Mesenchymal stem cell (in vitro differentiated cells and primary cell): ENCODE measurements at regions not wholly inside any gene's neighbourhood (a gene's known extent, or its start where the extent isn't known, plus 50 kb on each side); places are given as distances from the start of the nearest gene placed in this dataset.

Experiments
- DNase-seq: peaks from one replicate; pipeline ENCODE4 v3.0.0-alpha.2; 2013
- H2AFZ ChIP-seq: one replicate; pipeline ENCODE4 v1.6.1; 2013; ENCODE audit warnings: low read depth, mild to moderate bottlenecking, control low read depth, inconsistent platforms, low read length, moderate library complexity
- H2AK5ac ChIP-seq: 2 replicates; pipeline ENCODE4 v1.6.1; 2013; ENCODE audit warnings: low read length, moderate library complexity, mild to moderate bottlenecking, inconsistent platforms; ENCODE audit not compliant: severe bottlenecking
- H2BK120ac ChIP-seq: one replicate; pipeline ENCODE4 v1.6.1; 2013; ENCODE audit warnings: low read depth, mild to moderate bottlenecking, inconsistent platforms, low read length, moderate library complexity
- H2BK12ac ChIP-seq, 2 experiments: one replicate each; pipeline ENCODE4 v1.6.1; 2013; ENCODE audit warnings: inconsistent platforms in 2 of 2, low read length in 2 of 2, mild to moderate bottlenecking in 2 of 2, moderate library complexity in 2 of 2, control low read depth in 1 of 2
- H2BK15ac ChIP-seq: one replicate; pipeline ENCODE4 v1.6.1; 2013; ENCODE audit warnings: mild to moderate bottlenecking, low read depth, inconsistent platforms; ENCODE audit not compliant: poor library complexity, severe bottlenecking
- H2BK5ac ChIP-seq: 2 replicates; pipeline ENCODE4 v1.6.1; 2013; ENCODE audit warnings: low read depth, mild to moderate bottlenecking, low read length, control low read depth, inconsistent platforms; ENCODE audit not compliant: poor library complexity, severe bottlenecking
- H3K14ac ChIP-seq, 2 experiments: one replicate each; pipeline ENCODE4 v1.6.1; 2013; ENCODE audit warnings: inconsistent platforms in 2 of 2, low read length in 2 of 2, control low read depth in 1 of 2, mild to moderate bottlenecking in 1 of 2, moderate library complexity in 1 of 2
- H3K18ac ChIP-seq, 2 experiments: one replicate each; pipeline ENCODE4 v1.6.1; 2013; ENCODE audit warnings: inconsistent platforms in 2 of 2, low read length in 2 of 2, control low read depth in 1 of 2, low read depth in 1 of 2, mild to moderate bottlenecking in 1 of 2
- H3K23ac ChIP-seq, 2 experiments: one replicate each; pipeline ENCODE4 v1.6.1; 2013; ENCODE audit warnings: inconsistent platforms in 2 of 2, low read length in 2 of 2, mild to moderate bottlenecking in 2 of 2, moderate library complexity in 2 of 2, control low read depth in 1 of 2
- H3K27ac ChIP-seq: 2 replicates; pipeline ENCODE4 v1.5.1; 2013; ENCODE audit warnings: mild to moderate bottlenecking, moderate library complexity, low read length, control low read depth, inconsistent platforms; ENCODE audit not compliant: poor library complexity, severe bottlenecking
- H3K27me3 ChIP-seq, 2 experiments: 2 replicates each; pipeline versions ENCODE4 v1.6.1 to v1.7.0; 2013; ENCODE audit warnings: low read length in 2 of 2, mild to moderate bottlenecking in 2 of 2, moderate library complexity in 2 of 2, control low read depth in 1 of 2, inconsistent platforms in 1 of 2; ENCODE audit not compliant: control insufficient read depth in 1 of 2, insufficient read depth in 1 of 2
- H3K36me3 ChIP-seq, 2 experiments: 2 replicates each; pipeline versions ENCODE4 v1.6.1 to v1.7.0; 2013; ENCODE audit warnings: low read length in 2 of 2, control low read depth in 1 of 2, inconsistent platforms in 1 of 2, low read depth in 1 of 2, mild to moderate bottlenecking in 1 of 2; ENCODE audit not compliant: insufficient read depth in 2 of 2, control insufficient read depth in 1 of 2
- H3K4ac ChIP-seq, 2 experiments: one replicate each; pipeline ENCODE4 v1.6.1; 2013; ENCODE audit warnings: inconsistent platforms in 2 of 2, low read length in 2 of 2, mild to moderate bottlenecking in 2 of 2, moderate library complexity in 2 of 2, control low read depth in 1 of 2, low read depth in 1 of 2
- H3K4me1 ChIP-seq: 2 replicates; pipeline ENCODE4 v1.6.1; 2013; ENCODE audit warnings: low read depth, low read length, control low read depth; ENCODE audit not compliant: control insufficient read depth, insufficient read depth
- H3K4me2 ChIP-seq: 2 replicates; pipeline ENCODE4 v1.6.1; 2013; ENCODE audit warnings: low read length, mild to moderate bottlenecking, inconsistent platforms; ENCODE audit not compliant: poor library complexity, severe bottlenecking
- H3K4me3 ChIP-seq, 2 experiments: 2 replicates each; pipeline versions ENCODE4 v1.5.1 to v1.7.0; 2013; ENCODE audit warnings: low read length in 2 of 2, mild to moderate bottlenecking in 2 of 2, control low read depth in 1 of 2, low read depth in 1 of 2; ENCODE audit not compliant: insufficient read depth in 1 of 2
- H3K79me1 ChIP-seq: replicated peaks from 2 replicates; pipeline ENCODE4 v1.6.1; 2013; ENCODE audit warnings: mild to moderate bottlenecking, control low read depth, low read length, inconsistent platforms; ENCODE audit not compliant: poor library complexity, severe bottlenecking
- H3K9ac ChIP-seq: 2 replicates; pipeline ENCODE4 v1.7.0; 2013; ENCODE audit warnings: mild to moderate bottlenecking, low read length, moderate library complexity
- H3K9me3 ChIP-seq: 2 replicates; pipeline ENCODE4 v1.7.0; 2013; ENCODE audit warnings: mild to moderate bottlenecking, low read length; ENCODE audit not compliant: control insufficient read depth
- H4K8ac ChIP-seq: one replicate; pipeline ENCODE4 v1.6.1; 2013; ENCODE audit warnings: inconsistent platforms, mild to moderate bottlenecking, low read length, moderate library complexity
- H4K91ac ChIP-seq: one replicate; pipeline ENCODE4 v1.6.1; 2013; ENCODE audit warnings: mild to moderate bottlenecking, low read length, inconsistent platforms
- WGBS: methylation state at CpG from one replicate; pipeline ENCODE4 v1.1.7; 2013; ENCODE audit warnings: mixed read lengths; 5-methylcytosine and 5-hydroxymethylcytosine counted together

DNA sequence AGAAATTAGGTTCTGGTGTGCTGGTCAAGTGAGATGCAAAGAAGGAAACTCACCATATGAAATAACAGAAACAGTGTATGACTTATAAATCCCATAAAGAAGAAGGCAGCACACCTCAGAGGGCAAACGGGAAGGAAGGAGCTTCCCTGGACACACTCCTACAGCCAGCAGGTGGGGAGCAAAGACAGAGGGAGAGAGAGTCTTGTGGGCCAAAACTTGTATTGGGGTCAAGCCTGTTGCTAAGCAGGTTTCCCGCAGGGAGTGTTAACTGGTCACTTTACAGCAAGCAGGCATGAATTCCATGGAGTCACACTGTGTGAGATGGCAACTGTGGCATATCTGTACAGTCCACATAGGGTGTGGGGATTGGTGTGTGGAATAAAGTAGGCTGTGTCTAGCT is 222.9 kb upstream of the NDN start:
- Histone ChIP-seq H3K4me3 (no peak overlapping the region), H3K14ac (no peak overlapping the region), H3K27ac (no peak overlapping the region), H2AFZ (no peak overlapping the region), H2BK15ac (no peak overlapping the region), H3K4me2 (no peak overlapping the region), H4K91ac (no peak overlapping the region), H2BK5ac (no peak overlapping the region), H3K9me3 (no peaks in the 10 kb centered on the region), H3K18ac (no peak overlapping the region), H3K4ac (no peak overlapping the region), H3K79me1 (no peaks in the 10 kb centered on the region), H3K23ac (no peak overlapping the region), H2BK12ac (no peak overlapping the region), H3K36me3 (no peaks in the 10 kb centered on the region), H2BK120ac (no peak overlapping the region), H2AK5ac (no peak overlapping the region), H4K8ac (no peak overlapping the region), H3K9ac (no peak overlapping the region), H3K27me3 (no peaks in the 10 kb centered on the region), H3K4me1 (no peaks in the 10 kb centered on the region)
- WGBS: 57% methylated on average over 2 of the region's 2 CpGs
- no peak for DNase-seq

DNA sequence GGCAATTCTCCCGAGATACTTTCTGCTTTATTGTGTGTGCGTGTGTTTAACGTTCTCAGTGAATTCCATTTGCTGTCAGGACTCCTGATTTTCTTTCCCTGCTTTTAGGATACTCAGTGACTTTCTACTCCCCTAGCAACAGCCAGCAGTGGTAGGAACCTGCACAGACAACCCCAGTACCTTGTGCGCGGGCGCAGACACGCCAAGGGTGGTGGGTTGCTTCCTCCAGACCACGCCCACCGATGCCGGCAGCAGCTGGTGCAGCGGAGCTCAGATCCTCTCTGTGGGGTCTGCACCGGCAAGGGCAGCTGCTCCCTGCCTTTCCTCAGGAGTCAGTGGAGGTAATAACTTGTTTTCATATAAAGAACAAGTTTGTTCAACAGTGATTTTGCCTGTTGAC is 225.1 kb upstream of the NDN start:
- H2BK5ac ChIP-seq: no peak overlapping the region
- H2BK15ac ChIP-seq: no peak overlapping the region
- H3K4me3 ChIP-seq: no peak overlapping the region
- no peak for DNase-seq
- no peaks in the 10 kb centered on the region for H3K9me3 ChIP-seq
- H3K4me1 ChIP-seq: no peaks in the 10 kb centered on the region
- no peak overlapping the region for H4K8ac ChIP-seq
- no peak overlapping the region for H2BK120ac ChIP-seq
- H3K27me3 ChIP-seq: no peaks in the 10 kb centered on the region
- no peak overlapping the region for H2AFZ ChIP-seq
- H2BK12ac ChIP-seq: no peak overlapping the region
- no peak overlapping the region for H3K14ac ChIP-seq
- H3K18ac ChIP-seq: no peak overlapping the region
- no peak overlapping the region for H3K23ac ChIP-seq
- H3K36me3 ChIP-seq: no peaks in the 10 kb centered on the region
- H3K27ac ChIP-seq: no peak overlapping the region
- no peak overlapping the region for H3K9ac ChIP-seq
- H3K79me1 ChIP-seq: no peaks in the 10 kb centered on the region
- no peak overlapping the region for H3K4ac ChIP-seq
- WGBS: 59% methylated on average over 12 of the region's 12 CpGs
- H4K91ac ChIP-seq: no peak overlapping the region
- H3K4me2 ChIP-seq: no peak overlapping the region
- no peak overlapping the region for H2AK5ac ChIP-seq

DNA sequence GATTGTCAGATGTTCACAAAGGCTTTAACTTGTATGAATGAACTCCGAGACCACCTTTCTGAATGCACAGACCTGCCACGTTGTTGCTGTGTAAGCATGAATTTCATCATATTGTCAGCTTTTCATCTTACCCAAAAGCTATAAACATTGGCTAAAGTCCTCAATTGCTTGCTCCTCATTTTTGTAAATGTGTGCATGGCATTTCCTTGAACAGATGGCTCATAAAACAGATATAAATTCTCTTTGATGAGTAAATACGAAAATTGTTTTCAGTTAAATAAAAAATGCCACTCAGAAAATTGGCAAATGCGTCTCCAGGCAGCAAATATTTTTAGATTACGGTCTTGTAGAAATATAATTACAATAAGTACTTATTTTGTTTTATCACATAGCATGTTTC is 226.0 kb upstream of the NDN start:
- Histone ChIP-seq H3K36me3 (no peaks in the 10 kb centered on the region), H2BK12ac (no peak overlapping the region), H3K18ac (no peak overlapping the region), H3K4ac (no peak overlapping the region), H3K9ac (no peak overlapping the region), H3K27ac (no peak overlapping the region), H3K4me1 (no peaks in the 10 kb centered on the region), H3K79me1 (no peaks in the 10 kb centered on the region), H3K4me2 (no peak overlapping the region), H4K8ac (no peak overlapping the region), H3K14ac (no peak overlapping the region), H3K23ac (no peak overlapping the region), H2AFZ (no peak overlapping the region), H2AK5ac (no peak overlapping the region), H2BK5ac (no peak overlapping the region), H4K91ac (no peak overlapping the region), H2BK120ac (no peak overlapping the region), H3K9me3 (no peaks in the 10 kb centered on the region), H3K27me3 (no peaks in the 10 kb centered on the region), H2BK15ac (no peak overlapping the region), H3K4me3 (no peak overlapping the region)
- no peak for DNase-seq
- WGBS: 74% methylated on average over 2 of the region's 5 CpGs

DNA sequence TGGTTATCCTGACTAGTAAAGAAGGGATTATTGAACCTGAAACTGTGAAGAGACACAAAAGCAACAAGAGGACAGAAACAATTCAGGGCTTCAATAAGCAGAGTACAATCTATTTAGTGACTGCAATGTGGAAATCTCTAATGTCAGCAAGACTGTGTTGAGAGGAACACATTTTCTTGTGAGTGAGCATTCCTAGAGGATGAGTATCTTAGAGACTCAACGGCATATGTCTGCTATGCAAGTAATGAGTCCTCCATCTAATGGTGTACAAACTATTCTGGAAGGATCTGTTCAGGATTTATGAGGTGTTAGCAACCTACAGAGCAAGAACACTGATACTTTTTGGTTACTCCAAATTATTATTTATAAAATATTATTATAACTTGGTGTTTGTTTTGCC is 226.5 kb upstream of the NDN start:
- Histone ChIP-seq H4K91ac (no peak overlapping the region), H3K9me3 (no peaks in the 10 kb centered on the region), H2BK120ac (no peak overlapping the region), H3K4me3 (no peak overlapping the region), H3K4me2 (no peak overlapping the region), H2AFZ (no peak overlapping the region), H2BK12ac (no peak overlapping the region), H2BK5ac (no peak overlapping the region), H3K4me1 (no peaks in the 10 kb centered on the region), H3K18ac (no peak overlapping the region), H2BK15ac (no peak overlapping the region), H3K9ac (no peak overlapping the region), H3K23ac (no peak overlapping the region), H3K27ac (no peak overlapping the region), H4K8ac (no peak overlapping the region), H3K36me3 (no peaks in the 10 kb centered on the region), H2AK5ac (no peak overlapping the region), H3K27me3 (no peaks in the 10 kb centered on the region), H3K14ac (no peak overlapping the region), H3K4ac (no peak overlapping the region), H3K79me1 (no peaks in the 10 kb centered on the region)
- no peak for DNase-seq
- 17% methylated on average over 1 of the region's 1 CpG for WGBS
